ENCODE measurements at regions not wholly inside any gene's neighbourhood (a gene's known extent, or its start where the extent isn't known, plus 50 kb on each side); places are given as distances from the start of the nearest gene placed in this dataset.

GRCh38 chr5:3277590-3278196 lies 317.9 kb upstream of the IRX1 start:
- ChIA-PET CTCF (interaction anchor here (0.7 kb wide), 1 partner anchor 25 kb away, joined by 3 read pairs; no protein-coding TSS in a partner anchor), POLR2A (ENCODE audit: low non-redundant PET) (no interaction called here)
- H3K27ac ChIP-seq, result no peak overlapping the region
- no peak for TF ChIP-seq CTCF (conservative IDR thresholded peaks at IDR 0.05; ENCODE audit: low read depth)
- DNase-seq (ENCODE audit: low spot score), result no peak

- POLR2A ChIA-PET (ENCODE audit: low non-redundant PET), result no interaction called here
- DNase-seq (ENCODE audit: low spot score), result no peak
- H3K27ac ChIP-seq, result no peak overlapping the region
- CTCF ChIA-PET, result interaction anchor here (0.6 to 0.7 kb wide), 2 partner anchors 138 to 142 kb away, joined by 3 to 4 read pairs; no protein-coding TSS in a partner anchor
- no peak for TF ChIP-seq CTCF (conservative IDR thresholded peaks at IDR 0.05; ENCODE audit: low read depth)
Measured at GRCh38 chr5:3276896-3277295, 318.7 kb upstream of the IRX1 start.

- no peak for DNase-seq (ENCODE audit: low spot score)
- H3K27ac ChIP-seq, result no peak overlapping the region
- ChIA-PET POLR2A (ENCODE audit: low non-redundant PET) (no interaction called here), CTCF (no interaction called here)
- TF ChIP-seq CTCF (conservative IDR thresholded peaks at IDR 0.05; ENCODE audit: low read depth), result no peak
Measured at GRCh38 chr5:3269395-3270169, 326.1 kb upstream of the IRX1 start.

- no peak for DNase-seq (ENCODE audit: low spot score)
- no peak for TF ChIP-seq CTCF (conservative IDR thresholded peaks at IDR 0.05; ENCODE audit: low read depth)
- ChIA-PET CTCF (no interaction called here), POLR2A (ENCODE audit: low non-redundant PET) (no interaction called here)
- H3K27ac ChIP-seq, result no peak overlapping the region
Measured at GRCh38 chr5:3268760-3269330, 326.8 kb upstream of the IRX1 start.

GRCh38 chr5:3266861-3267260 lies 328.8 kb upstream of the IRX1 start:
- no peak for DNase-seq (ENCODE audit: low spot score)
- no peak for TF ChIP-seq CTCF (conservative IDR thresholded peaks at IDR 0.05; ENCODE audit: low read depth)
- ChIA-PET POLR2A (ENCODE audit: low non-redundant PET) (no interaction called here), CTCF (no interaction called here)
- H3K27ac ChIP-seq, result no peak overlapping the region

- POLR2A ChIA-PET (ENCODE audit: low non-redundant PET), result no interaction called here
- no peak overlapping the region for H3K27ac ChIP-seq
- CTCF ChIA-PET, result no interaction called here
- no peak for DNase-seq (ENCODE audit: low spot score)
- no peak for TF ChIP-seq CTCF (conservative IDR thresholded peaks at IDR 0.05; ENCODE audit: low read depth)
Measured at GRCh38 chr5:3265936-3266335, 329.7 kb upstream of the IRX1 start.
